ENCODE measurements at regions not wholly inside any gene's neighbourhood (a gene's known extent, or its start where the extent isn't known, plus 50 kb on each side); places are given as distances from the start of the nearest gene placed in this dataset.

DNA sequence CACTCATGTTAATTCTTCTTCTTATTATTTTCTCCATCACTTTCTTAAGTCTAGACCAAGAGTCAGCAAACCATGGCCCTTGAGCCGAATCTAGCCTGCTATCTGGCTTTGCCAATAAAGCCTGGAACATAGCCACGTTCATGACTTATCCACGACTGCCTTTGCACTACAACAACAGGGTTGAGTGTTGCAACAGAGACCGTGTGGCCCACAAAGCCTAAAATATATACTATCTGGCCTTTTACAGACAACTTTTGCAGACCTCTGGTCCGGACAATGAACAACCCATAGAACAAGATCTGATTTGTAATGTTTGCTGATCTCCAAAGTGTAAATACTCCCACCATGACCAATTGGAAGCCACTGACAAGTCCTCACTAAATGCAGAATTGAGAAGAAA is 140.5 kb upstream of the CDYL start:
- ChIA-PET CTCF (ENCODE audit: low intra/inter-chr PET ratio) (no interaction called here), POLR2A (interaction anchor here (1.2 to 2.1 kb wide), 3 partner anchors 11 to 20 kb away, joined by 3 to 19 read pairs (median 5); no protein-coding TSS in a partner anchor)
- Histone ChIP-seq H2AFZ (ENCODE audit: low read depth, low read length) (peak overlapping the region; percentile 20; the same call in 1 of the 2 replicates), H3K4me2 (ENCODE audit: insufficient read depth, low read length) (no peak overlapping the region), H3K9me1 (ENCODE audit: control insufficient read depth, insufficient read depth, low read length) (no peaks in the 10 kb centered on the region), H3K36me3 (ENCODE audit: control insufficient read depth, insufficient read depth, low read length) (no peaks in the 10 kb centered on the region), H4K20me1 (replicated peaks; ENCODE audit: control insufficient read depth, insufficient read depth, low read length) (no peaks in the 10 kb centered on the region), H3K4me3 (no peak overlapping the region), H3K27ac (ENCODE audit: extremely low read depth, low read depth, low read length) (no peak overlapping the region), H3K9me3 (replicated peaks; ENCODE audit: control insufficient read depth, insufficient read depth, low read depth, low read length) (peaks cover 5% of the 10 kb centered on the region; the same call in 1 of the 2 replicates), H3K79me2 (ENCODE audit: control insufficient read depth, insufficient read depth, low read length) (no peaks in the 10 kb centered on the region), H3K4me1 (replicated peaks in 1 of 2; ENCODE audit: control insufficient read depth in 2 of 2, insufficient read depth in 2 of 2, low read length in 2 of 2) (peaks cover 3 to 16% of the 10 kb centered on the region in 2 experiments; a peak in 4 of 5 replicates), H3K27me3 (ENCODE audit: control insufficient read depth in 2 of 2, insufficient read depth in 2 of 2, low read length in 2 of 2) (no peaks in the 10 kb centered on the region; a peak in 1 of 5 replicates), H3K9ac (ENCODE audit: insufficient read depth in 1 of 2, low read depth in 2 of 2, low read length in 2 of 2) (no peak overlapping the region)
- ATAC-seq = no peak
- no peak for DNase-seq (ENCODE audit: extremely low read depth in 1 of 4, low spot score in 3 of 4)
- in situ Hi-C loops (cut with MboI) (no loop called here), intact Hi-C loops (cut with micrococcal nuclease) (no loop called here)
- no peak for FAIRE-seq
- WGBS (ENCODE audit: insufficient coverage, low coverage, missing lambda C conversion rate) = 16% methylated on average over 5 of the region's 5 CpGs
- BruUV-seq (replicated peaks) = no TSS peak
- no peak for TF ChIP-seq RBM34 (IDR thresholded peaks at IDR 0.05; ENCODE audit: borderline replicate concordance, insufficient read depth, low read length)
- TF ChIP-seq RBM15 (IDR thresholded peaks at IDR 0.05; ENCODE audit: insufficient read depth, low read length) = no peak
- TF ChIP-seq NR2C1 (IDR thresholded peaks at IDR 0.05) = no peak
- TF ChIP-seq NR2C1 (tag; IDR thresholded peaks at IDR 0.05) = no peak
- no peak for TF ChIP-seq MED1 (CRISPR knock-in tag; IDR thresholded peaks at IDR 0.05; ENCODE audit: borderline replicate concordance)
- TF ChIP-seq ZNF436 (CRISPR knock-in tag; IDR thresholded peaks at IDR 0.05) = no peak
- no peak for TF ChIP-seq HNRNPH1 (optimal IDR thresholded peaks at IDR 0.05; ENCODE audit: low read depth, low read length)
- TF ChIP-seq ZNF644 (tag; IDR thresholded peaks at IDR 0.05; ENCODE audit: low read depth) = no peak
- TF ChIP-seq, protein P1, sequence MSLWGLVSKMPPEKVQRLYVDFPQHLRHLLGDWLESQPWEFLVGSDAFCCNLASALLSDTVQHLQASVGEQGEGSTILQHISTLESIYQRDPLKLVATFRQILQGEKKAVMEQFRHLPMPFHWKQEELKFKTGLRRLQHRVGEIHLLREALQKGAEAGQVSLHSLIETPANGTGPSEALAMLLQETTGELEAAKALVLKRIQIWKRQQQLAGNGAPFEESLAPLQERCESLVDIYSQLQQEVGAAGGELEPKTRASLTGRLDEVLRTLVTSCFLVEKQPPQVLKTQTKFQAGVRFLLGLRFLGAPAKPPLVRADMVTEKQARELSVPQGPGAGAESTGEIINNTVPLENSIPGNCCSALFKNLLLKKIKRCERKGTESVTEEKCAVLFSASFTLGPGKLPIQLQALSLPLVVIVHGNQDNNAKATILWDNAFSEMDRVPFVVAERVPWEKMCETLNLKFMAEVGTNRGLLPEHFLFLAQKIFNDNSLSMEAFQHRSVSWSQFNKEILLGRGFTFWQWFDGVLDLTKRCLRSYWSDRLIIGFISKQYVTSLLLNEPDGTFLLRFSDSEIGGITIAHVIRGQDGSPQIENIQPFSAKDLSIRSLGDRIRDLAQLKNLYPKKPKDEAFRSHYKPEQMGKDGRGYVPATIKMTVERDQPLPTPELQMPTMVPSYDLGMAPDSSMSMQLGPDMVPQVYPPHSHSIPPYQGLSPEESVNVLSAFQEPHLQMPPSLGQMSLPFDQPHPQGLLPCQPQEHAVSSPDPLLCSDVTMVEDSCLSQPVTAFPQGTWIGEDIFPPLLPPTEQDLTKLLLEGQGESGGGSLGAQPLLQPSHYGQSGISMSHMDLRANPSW (CRISPR knock-in tag; IDR thresholded peaks at IDR 0.05) = no peak
- TF ChIP-seq ZNF830 (CRISPR knock-in tag; IDR thresholded peaks at IDR 0.05) = no peak
- TF ChIP-seq, protein P2, sequence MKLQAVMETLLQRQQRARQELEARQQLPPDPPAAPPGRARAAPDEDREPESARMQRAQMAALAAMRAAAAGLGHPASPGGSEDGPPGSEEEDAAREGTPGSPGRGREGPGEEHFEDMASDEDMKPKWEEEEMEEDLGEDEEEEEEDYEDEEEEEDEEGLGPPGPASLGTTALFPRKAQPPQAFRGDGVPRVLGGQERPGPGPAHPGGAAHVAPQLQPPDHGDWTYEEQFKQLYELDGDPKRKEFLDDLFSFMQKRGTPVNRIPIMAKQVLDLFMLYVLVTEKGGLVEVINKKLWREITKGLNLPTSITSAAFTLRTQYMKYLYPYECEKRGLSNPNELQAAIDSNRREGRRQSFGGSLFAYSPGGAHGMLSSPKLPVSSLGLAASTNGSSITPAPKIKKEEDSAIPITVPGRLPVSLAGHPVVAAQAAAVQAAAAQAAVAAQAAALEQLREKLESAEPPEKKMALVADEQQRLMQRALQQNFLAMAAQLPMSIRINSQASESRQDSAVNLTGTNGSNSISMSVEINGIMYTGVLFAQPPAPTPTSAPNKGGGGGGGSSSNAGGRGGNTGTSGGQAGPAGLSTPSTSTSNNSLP (IDR thresholded peaks at IDR 0.05; ENCODE audit: borderline replicate concordance, low read depth, low read length) = no peak
- TF ChIP-seq, protein P3, sequence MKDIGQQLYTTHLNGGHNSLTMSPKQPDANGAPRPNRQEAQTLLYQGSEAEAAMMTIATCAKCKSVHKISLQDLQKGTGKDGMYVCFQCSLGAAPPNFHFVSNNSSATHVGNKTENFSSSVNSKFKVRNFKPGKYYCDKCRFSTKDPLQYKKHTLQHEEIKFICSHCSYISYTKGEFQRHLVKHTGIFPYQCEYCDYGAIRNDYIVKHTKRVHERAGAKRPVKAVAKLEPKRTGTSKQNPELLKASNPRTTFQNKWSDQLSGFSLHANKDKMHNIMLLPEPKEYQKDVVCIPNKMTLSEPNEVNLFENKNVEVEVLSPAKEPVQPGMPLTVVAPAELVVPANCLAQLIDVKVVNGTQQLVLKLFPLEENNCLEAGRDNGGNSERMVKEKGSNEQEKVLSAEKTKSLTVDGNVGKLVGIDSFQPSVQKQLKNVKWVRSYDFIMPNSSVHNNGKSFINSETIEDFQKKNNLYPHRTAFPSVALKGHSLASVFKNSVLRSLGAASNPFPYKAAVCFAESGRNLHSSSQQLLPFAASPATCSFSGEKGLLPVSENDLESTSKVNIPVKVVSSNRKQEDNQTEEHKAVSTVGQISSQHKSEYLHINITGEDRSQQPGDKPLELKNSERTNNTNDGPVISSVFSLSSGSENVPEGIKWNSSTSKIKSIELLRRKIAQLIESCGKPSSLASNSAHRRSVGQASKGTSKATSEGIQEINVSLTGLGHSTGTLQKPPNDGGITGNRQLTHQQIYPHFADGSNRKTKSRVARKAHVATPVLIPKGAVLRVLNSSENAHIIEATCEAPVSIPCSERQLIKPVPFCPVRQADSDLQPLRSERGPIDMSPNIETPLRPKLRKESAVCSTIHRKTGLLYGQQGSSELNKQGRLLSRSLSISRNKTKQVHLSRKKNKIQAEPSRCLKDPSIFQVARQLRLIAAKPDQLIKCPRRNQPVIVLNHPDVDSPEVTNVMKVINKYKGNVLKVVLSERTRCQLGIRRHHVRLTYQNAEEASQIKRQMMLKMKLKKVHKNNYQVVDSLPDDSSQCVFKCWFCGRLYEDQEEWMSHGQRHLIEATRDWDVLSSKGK (CRISPR knock-in tag; IDR thresholded peaks at IDR 0.05) = no peak
- no peak for TF ChIP-seq HEY1 (CRISPR knock-in tag; IDR thresholded peaks at IDR 0.05; ENCODE audit: borderline replicate concordance)

Measured in K562 (cell line).